HG02885 (cell line): ENCODE measurements at regions not wholly inside any gene's neighbourhood (a gene's known extent, or its start where the extent isn't known, plus 50 kb on each side); places are given as distances from the start of the nearest gene placed in this dataset.

Experiments
- ATAC-seq: cut with Tn5 transposase; IDR thresholded peaks from one replicate; pipeline ENCODE4 v1.9.1; 2021; ENCODE audit warnings: mild to moderate bottlenecking; ENCODE audit not compliant: unreplicated experiment, poor library complexity

GRCh38 chr1:38451541-38451993 lies 405.0 kb upstream of the POU3F1 start:
- ATAC-seq: no peak

GRCh38 chr1:38448893-38449292 lies 402.3 kb upstream of the POU3F1 start:
- ATAC-seq: no peak

DNA sequence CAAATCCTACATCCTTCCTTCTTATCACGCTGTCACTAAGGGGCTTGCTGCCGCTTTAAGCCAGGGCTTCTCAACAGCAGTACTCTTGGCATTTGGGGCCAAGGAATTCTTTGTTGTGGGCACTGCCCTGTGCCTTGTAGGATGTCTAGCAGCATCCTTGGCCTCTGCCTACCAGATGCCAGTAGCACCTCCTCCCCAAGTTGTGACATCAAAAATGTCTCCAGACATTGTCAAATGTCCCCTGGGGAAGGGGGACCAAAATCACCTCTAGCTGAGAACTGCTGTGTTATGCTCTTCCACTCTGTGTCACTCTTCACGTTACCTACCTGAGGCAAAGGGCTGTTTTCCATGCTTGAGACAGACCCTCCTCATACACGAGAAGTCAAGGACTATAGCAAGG lies 400.3 kb upstream of the POU3F1 start:
- no peak for ATAC-seq

- ATAC-seq: no peak
These were observed 398.3 kb upstream of the POU3F1 start for GRCh38 chr1:38444770-38445442.

GRCh38 chr1:38444311-38444710 lies 397.7 kb upstream of the POU3F1 start:
- ATAC-seq: no peak

DNA sequence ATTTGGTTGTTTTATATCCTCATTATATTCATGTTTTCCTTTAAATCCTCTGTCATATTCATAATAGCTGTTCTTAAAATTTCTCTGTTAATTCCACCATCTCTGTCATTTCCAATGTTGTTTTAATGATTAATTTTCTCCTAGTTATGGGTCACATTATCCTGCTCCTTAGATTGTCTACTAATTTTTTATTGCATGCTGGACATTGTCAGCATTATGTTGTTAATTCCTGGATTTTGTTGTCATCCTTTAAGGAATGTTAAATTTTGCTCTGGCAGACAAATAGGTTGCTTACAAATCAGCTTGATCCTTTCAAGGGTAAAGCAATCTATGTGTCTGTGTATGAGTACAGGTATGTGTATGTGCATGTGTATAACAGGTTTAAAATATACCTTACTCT lies 393.8 kb upstream of the POU3F1 start:
- no peak for ATAC-seq

DNA sequence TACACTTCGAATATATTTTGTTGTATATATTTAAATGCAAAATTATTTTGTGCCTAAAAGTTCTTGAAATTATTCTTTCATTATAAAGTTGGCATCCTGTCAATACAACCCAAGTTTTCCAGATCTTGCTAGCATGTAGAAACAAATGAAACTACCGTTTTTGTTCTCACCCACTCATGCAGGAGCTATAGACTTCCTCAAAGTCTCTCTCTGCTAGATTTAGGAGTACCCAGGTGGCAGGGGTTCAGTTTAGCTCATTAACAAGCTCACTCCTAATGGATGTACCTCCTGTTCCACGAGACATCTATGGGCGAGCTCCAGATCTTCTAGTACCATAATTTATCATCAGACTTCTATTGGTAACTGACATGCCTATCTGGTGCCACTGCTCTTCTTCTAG lies 390.2 kb upstream of the POU3F1 start:
- ATAC-seq: no peak

DNA sequence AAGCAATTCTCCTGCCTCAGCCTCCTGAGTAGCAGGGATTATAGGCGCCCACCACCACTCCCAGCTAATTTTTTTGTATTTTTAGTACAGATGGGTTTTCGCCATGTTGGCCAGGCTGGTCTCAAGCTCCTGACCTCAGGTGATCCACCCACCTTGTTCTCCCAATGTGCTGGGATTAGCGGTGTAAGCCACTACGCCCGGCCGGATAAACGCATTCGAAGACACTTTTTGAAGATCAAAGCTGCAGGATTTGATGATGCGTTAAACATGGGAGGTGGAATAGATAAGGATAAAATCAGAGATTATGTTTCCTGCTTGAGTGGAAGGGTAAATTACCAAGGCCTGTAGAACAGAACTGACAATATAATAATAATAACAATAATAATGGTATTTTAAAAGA lies 389.4 kb upstream of the POU3F1 start:
- ATAC-seq: no peak

DNA sequence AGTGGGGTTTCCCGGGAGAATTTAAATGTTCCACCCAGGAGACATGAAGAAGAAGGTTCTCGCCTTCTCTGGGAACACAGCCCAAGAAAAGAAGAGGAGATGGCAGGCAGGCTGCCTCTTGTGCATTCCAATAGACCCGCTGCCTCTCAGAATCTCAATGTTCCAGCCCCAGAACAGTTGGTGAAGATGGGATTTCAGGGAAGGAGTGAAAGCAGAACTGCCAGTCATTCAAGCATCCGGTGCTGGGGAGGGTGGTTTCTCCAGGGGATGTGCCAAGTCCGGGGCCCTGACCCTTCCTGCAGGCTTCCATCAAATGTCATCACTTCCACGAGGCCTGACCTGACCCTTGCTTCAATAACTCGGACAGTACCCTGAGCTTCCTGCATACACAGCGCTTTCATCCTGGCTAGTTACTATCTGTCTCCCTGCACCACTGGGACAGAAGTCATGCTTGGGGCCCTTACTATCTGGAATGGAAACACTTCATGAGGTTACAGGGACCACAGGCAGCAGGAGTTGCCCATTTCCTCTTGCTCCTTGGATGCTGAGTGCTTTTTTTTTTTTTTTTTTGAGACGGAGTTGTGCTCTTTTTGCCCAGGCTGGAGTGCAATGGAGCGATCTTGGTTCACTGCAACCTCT lies 386.6 kb upstream of the POU3F1 start:
- no peak for ATAC-seq

- ATAC-seq: no peak
These were observed 385.2 kb upstream of the POU3F1 start for GRCh38 chr1:38431535-38432376.

DNA sequence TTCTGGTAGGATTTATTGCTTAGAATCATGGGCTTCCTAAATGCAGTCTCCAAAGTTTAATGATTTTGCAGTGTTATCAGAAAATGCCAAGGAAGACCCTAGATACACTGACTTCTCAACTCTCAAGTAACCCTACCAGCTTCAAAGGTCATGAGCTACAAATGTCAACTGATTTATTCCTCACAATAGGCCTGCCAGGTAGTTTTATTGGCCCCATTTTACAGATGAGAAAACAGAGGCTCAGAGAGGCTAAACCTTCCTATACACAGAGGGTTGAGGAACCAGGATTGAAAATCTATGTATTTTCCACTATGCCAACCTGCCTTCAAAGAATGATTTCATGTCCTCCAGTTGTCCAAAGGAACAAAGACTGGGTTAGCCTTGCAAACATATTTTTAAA lies 384.4 kb upstream of the POU3F1 start:
- ATAC-seq: no peak

DNA sequence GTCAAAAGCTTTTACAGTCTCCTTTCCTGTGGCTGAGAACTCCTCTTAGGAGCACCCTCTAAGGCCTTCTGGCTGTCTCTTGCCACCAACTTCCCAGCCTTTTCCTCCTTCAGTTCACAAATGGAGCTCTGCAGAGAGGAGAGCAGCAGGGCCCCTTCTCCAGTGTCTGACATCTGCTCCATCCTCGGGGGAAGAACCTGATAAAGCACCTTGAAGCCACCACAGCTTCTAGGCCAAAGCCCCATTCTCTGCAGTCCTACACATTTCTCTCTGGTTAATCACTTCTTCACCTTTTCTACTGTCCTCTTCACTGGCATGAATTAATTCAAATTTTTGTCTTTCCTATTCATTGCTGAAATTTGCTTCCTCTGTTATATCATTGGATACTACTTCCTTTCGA lies 378.1 kb upstream of the POU3F1 start:
- ATAC-seq: no peak

DNA sequence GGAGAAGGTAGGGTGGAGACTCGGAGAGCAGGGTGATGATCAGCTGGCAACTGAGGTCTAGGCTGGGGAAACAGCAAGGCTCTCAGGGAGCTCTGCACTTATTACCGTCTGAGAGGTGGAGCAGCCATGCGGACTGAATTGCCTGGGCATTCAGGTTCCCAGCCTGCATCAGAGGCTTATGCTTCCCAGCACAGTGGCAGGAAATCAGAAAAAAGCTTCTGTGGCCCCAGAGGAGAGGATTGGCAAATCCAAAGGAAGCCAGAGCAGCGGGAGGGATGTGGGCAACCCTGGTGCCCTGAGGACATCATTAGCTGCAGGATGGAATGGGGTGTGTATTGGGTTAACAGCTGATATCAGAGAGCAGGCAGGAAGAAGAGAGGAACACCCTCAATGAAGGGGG lies 374.1 kb upstream of the POU3F1 start:
- ATAC-seq: no peak

DNA sequence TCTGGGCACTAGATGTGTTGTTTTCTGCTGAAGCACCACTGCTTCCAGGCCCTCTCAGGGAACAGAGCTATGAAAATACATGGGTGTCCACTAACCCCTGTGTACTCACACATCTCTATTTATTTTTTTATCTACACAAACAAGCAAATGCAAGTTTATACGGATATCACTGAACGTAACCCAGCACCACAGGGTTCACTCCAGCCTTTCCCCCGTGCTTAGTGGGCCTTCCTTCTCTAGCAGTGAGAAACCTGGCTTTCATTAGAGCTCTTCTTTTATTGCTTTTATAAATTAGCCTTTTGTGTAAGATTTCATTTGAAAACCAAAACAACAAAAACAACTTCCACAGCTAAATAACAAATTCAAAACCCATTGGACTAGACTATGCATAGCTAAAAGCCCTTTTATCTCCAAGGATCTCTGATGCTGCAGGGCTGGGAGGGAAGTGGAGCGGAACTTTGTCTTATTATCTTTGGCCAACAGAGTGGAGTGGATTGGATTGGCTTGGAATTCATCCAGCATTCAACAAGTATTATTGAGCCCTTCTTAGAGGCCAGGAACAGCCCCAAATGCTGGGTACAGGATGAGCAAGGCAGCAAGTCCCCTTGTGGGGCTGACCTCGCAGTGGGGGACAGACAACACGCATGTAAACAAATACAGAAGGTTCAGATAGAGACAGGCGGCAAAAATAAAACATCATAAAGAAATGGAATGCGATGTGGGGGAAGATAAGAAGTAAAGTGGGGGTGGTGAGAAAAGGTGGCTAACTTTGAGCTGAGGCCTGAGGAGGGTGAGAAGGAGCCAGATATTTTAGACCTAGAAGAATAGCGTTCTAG lies 371.8 kb upstream of the POU3F1 start:
- no peak for ATAC-seq

- ATAC-seq: no peak
These were observed 357.1 kb upstream of the POU3F1 start for GRCh38 chr1:38403667-38404066.

- ATAC-seq: no peak
These were observed 355.7 kb upstream of the POU3F1 start for GRCh38 chr1:38402230-38402815.

GRCh38 chr1:38396606-38397005 lies 350.0 kb upstream of the POU3F1 start:
- ATAC-seq: no peak

DNA sequence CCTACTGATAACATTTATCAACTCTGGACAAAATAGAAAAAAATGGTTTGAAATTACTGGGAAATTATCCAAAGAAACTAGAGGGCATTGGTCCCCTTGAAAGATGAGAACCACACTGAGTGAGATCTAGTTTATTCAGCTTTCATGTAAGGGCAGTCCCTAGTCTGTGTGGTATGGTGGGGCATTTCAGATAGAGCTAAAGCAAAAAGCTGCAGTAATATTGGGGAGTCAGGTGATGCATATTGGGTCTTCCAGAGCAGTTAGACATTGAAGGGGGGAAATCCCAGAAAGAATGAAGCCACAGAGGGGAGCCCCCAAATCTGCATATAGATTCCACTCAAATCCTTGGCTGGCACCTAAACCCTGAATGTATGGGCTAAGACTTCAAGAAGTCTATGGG lies 347.7 kb upstream of the POU3F1 start:
- no peak for ATAC-seq

DNA sequence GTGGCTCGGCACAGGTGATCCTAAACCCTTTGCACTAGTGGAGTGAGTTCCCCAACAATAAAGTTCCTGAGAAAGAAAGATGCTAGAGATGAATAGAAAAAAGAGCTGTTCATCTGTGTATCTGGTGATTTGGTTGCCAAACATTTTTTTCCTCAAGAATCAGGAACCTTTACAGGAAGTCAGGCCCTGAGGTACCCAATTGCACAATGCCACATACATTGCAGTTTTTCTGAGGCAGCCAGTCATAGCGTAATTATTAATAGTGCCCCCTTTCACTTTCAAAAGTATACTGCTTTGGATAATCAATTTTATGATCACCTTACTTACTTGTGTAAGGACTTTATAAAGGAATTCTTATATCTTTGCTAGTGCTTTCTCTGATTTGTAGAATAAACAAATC lies 346.3 kb upstream of the POU3F1 start:
- ATAC-seq: no peak

DNA sequence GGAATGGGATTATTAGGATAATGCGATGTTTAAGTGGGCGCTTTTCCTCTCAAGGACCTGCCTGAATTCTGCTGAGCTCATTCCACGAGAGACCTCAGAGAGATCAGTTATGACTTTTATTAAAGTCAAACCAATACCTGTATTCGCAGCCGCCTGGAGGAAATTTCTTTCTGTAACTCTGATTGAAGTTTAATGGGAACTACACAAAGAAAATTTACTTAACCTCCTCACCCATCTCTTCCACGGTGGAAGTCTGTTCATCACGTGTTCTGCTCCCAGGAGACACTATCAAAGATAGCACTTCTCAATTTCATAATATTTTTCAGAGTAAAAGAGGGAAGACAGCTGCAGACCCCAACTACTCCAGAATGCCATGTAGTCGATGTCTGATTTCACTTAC lies 334.7 kb upstream of the POU3F1 start:
- ATAC-seq: no peak
